PC-9 (cell line): ENCODE measurements at regions not wholly inside any gene's neighbourhood (a gene's known extent, or its start where the extent isn't known, plus 50 kb on each side); places are given as distances from the start of the nearest gene placed in this dataset.
"Not testable (repeated sequence)": the region's sequence is repeated elsewhere in the genome, so short reads cannot be mapped to it uniquely, and the experiment has no call there.

ENCODE experiments used
- BruUV-seq: library from RNA; stranded (reverse); fragments of 400-500 nt; replicated peaks from 2 replicates; lab custom pipeline; 2021; lab: Mats Ljungman, UMichigan
- CTCF ChIA-PET: fragments of 300-600 bp; sonication (Branson Sonifier 250); formaldehyde crosslinking; loops from one replicate; lab custom pipeline; 2022; ENCODE audit warnings: antibody characterized with exemption; lab: Charles Lee
- POLR2A ChIA-PET: fragments of 300-600 bp; sonication (Branson Sonifier 250); formaldehyde crosslinking; loops from one replicate; lab custom pipeline; 2022; ENCODE audit warnings: antibody characterized with exemption; ENCODE audit not compliant: unreplicated experiment; lab: Charles Lee
- DNase-seq, 2 experiments: peaks; one replicate each; pipeline versions ENCODE4 v3.0.0 to v3.0.0-alpha.2; 2015 to 2022; ENCODE audit warnings: mixed read lengths in 1 of 2
- H2AFZ ChIP-seq: fragments of 200-600 bp; sonication (generic); 2 replicates; pipeline ENCODE4 v1.8.1; 2017; ENCODE audit warnings: antibody characterized with exemption
- H3F3A ChIP-seq: fragments of 200-600 bp; sonication (generic); 2 replicates; pipeline ENCODE4 v1.8.1; 2017; ENCODE audit warnings: antibody characterized with exemption, mild to moderate bottlenecking, low read depth; ENCODE audit not compliant: insufficient read depth
- H3K27ac ChIP-seq: fragments of 200-600 bp; sonication (generic); 2 replicates; pipeline ENCODE4 v1.6.1; 2016; ENCODE audit warnings: mixed run types
- H3K27me3 ChIP-seq: fragments of 200-600 bp; sonication (generic); 2 replicates; pipeline ENCODE4 v1.6.1; 2016; ENCODE audit warnings: low read depth, mixed run types; ENCODE audit not compliant: insufficient read depth
- H3K36me3 ChIP-seq: fragments of 200-600 bp; sonication (generic); 2 replicates; pipeline ENCODE4 v1.6.1; 2016; ENCODE audit warnings: low read depth, mixed run types
- H3K4me1 ChIP-seq: fragments of 200-600 bp; sonication (generic); replicated peaks from 2 replicates; pipeline ENCODE4 v1.6.1; 2016; ENCODE audit warnings: mixed run types; ENCODE audit not compliant: insufficient read depth
- H3K4me2 ChIP-seq: fragments of 200-600 bp; sonication (generic); 2 replicates; pipeline ENCODE4 v1.6.1; 2017; ENCODE audit warnings: mixed run types
- H3K4me3 ChIP-seq: fragments of 200-600 bp; sonication (generic); 2 replicates; pipeline ENCODE4 v1.6.1; 2016; ENCODE audit warnings: mixed run types
- H3K79me2 ChIP-seq: fragments of 200-600 bp; sonication (generic); 2 replicates; pipeline ENCODE4 v1.6.1; 2017; ENCODE audit warnings: low read depth, mixed run types
- H3K9me2 ChIP-seq: fragments of 200-600 bp; sonication (generic); 2 replicates; pipeline ENCODE4 v1.8.1; 2017; ENCODE audit warnings: mild to moderate bottlenecking; ENCODE audit not compliant: insufficient read depth
- H3K9me3 ChIP-seq: fragments of 200-600 bp; sonication (generic); 2 replicates; pipeline ENCODE4 v1.8.1; 2016; ENCODE audit warnings: low read depth; ENCODE audit not compliant: insufficient read depth
- H4K20me1 ChIP-seq: fragments of 200-600 bp; sonication (generic); 2 replicates; pipeline ENCODE4 v1.8.1; 2017; ENCODE audit not compliant: insufficient read depth
- CTCF ChIP-seq: fragments of 200-600 bp; sonication (generic); conservative IDR thresholded peaks from 2 replicates; pipeline ENCODE4 v1.6.1; 2017; ENCODE audit warnings: mixed run types, antibody characterized with exemption, mild to moderate bottlenecking, moderate library complexity
- EZH2 ChIP-seq: fragments of 200-600 bp; sonication (generic); IDR thresholded peaks from 2 replicates; pipeline ENCODE4 v1.8.0; 2017; ENCODE audit warnings: antibody characterized with exemption, low read depth
- intact Hi-C: fragments of 100-400 bp; cut with micrococcal nuclease; formaldehyde crosslinking; loops from one replicate; pipeline ENCODE4 v1.10.0; 2022; ENCODE audit not compliant: unreplicated experiment

- TF ChIP-seq EZH2 (no peak), CTCF (no peak)
- H3K4me3 ChIP-seq: no peak overlapping the region
- no TSS peak for BruUV-seq
- DNase-seq: no peak
- H3K9me3 ChIP-seq: peaks cover 5% of the 10 kb centered on the region; the same call in 1 of the 2 replicates
- H3K79me2 ChIP-seq: no peaks in the 10 kb centered on the region
- intact Hi-C loops: no loop called here
- H3K36me3 ChIP-seq: no peaks in the 10 kb centered on the region; the same call in 1 of the 2 replicates
- H3K27ac ChIP-seq: no peak overlapping the region
- H3K4me1 ChIP-seq: no peaks in the 10 kb centered on the region
- no peaks in the 10 kb centered on the region for H4K20me1 ChIP-seq
- H3K4me2 ChIP-seq: no peak overlapping the region
- no peak overlapping the region for H2AFZ ChIP-seq
- 0 out of 2 replicates have a peak, but pooled peaks cover 5% of the 10 kb centered on the region for H3K9me2 ChIP-seq
- POLR2A ChIA-PET: no interaction called here
- no peaks in the 10 kb centered on the region for H3F3A ChIP-seq
- H3K27me3 ChIP-seq: no peaks in the 10 kb centered on the region
- CTCF ChIA-PET: no interaction called here
Observed at GRCh38 chr6:120272038-120272437, 922.5 kb upstream of the MAN1A1 start.

- H3K9me3 ChIP-seq, intact Hi-C loops, H3K4me2 ChIP-seq, H3K36me3 ChIP-seq, DNase-seq, H3K9me2 ChIP-seq, POLR2A ChIA-PET, H3F3A ChIP-seq, H4K20me1 ChIP-seq, H3K4me1 ChIP-seq, CTCF ChIA-PET, BruUV-seq, H3K27me3 ChIP-seq, H3K4me3 ChIP-seq, H3K27ac ChIP-seq, H2AFZ ChIP-seq, H3K79me2 ChIP-seq: not testable (repeated sequence)
Observed at GRCh38 chr6:120268256-120268655, 918.7 kb upstream of the MAN1A1 start.

GRCh38 chr6:120262354-120262753, 912.8 kb upstream of the MAN1A1 start:
- BruUV-seq: no TSS peak
- Histone ChIP-seq H3K36me3 (no peaks in the 10 kb centered on the region), H3K27me3 (no peaks in the 10 kb centered on the region), H3K4me2 (no peak overlapping the region), H3K9me2 (no peaks in the 10 kb centered on the region), H4K20me1 (no peaks in the 10 kb centered on the region), H3K9me3 (no peaks in the 10 kb centered on the region), H2AFZ (no peak overlapping the region), H3K4me1 (no peaks in the 10 kb centered on the region), H3F3A (no peaks in the 10 kb centered on the region), H3K79me2 (no peaks in the 10 kb centered on the region), H3K27ac (no peak overlapping the region), H3K4me3 (no peak overlapping the region)
- intact Hi-C loops: no loop called here
- ChIA-PET CTCF (no interaction called here), POLR2A (interaction anchor here (0.6 kb wide), 2 partner anchors 45 to 83 kb away, joined by 4 to 5 read pairs; no protein-coding TSS in a partner anchor)
- no peak for DNase-seq
- TF ChIP-seq EZH2 (no peak), CTCF (no peak)

GRCh38 chr6:120260636-120261035, 911.1 kb upstream of the MAN1A1 start:
- POLR2A ChIA-PET: interaction anchor here (0.5 kb wide), 1 partner anchor 595 kb away, joined by 3 read pairs; no protein-coding TSS in a partner anchor
- BruUV-seq: no TSS peak
- no peaks in the 10 kb centered on the region for H3K9me3 ChIP-seq

More at GRCh38 chr6:120260636-120261035, 911.1 kb upstream of the MAN1A1 start:
- no peak overlapping the region for H3K27ac ChIP-seq
- H2AFZ ChIP-seq: no peak overlapping the region
- no peaks in the 10 kb centered on the region for H3K79me2 ChIP-seq
- H3K27me3 ChIP-seq: no peaks in the 10 kb centered on the region
- no peaks in the 10 kb centered on the region for H3K4me1 ChIP-seq
- no peaks in the 10 kb centered on the region for H3F3A ChIP-seq
- CTCF ChIA-PET: no interaction called here
- intact Hi-C loops: no loop called here
- no peak overlapping the region for H3K4me3 ChIP-seq
- no peak overlapping the region for H3K4me2 ChIP-seq
- H4K20me1 ChIP-seq: no peaks in the 10 kb centered on the region
- DNase-seq: no peak
- no peaks in the 10 kb centered on the region for H3K36me3 ChIP-seq
- 0 out of 2 replicates have a peak, but pooled peaks cover 4% of the 10 kb centered on the region for H3K9me2 ChIP-seq
- TF ChIP-seq EZH2 (no peak), CTCF (no peak)
